SH-SY5Y (cell line): ENCODE measurements at regions not wholly inside any gene's neighbourhood (a gene's known extent, or its start where the extent isn't known, plus 50 kb on each side); places are given as distances from the start of the nearest gene placed in this dataset.

Experiments used
- GATA2 ChIP-seq: IDR thresholded peaks from 2 replicates; pipeline ENCODE4 v1.6.1; 2011; ENCODE audit warnings: mild to moderate bottlenecking, low read depth, low read length
- GATA3 ChIP-seq: IDR thresholded peaks from 2 replicates; pipeline ENCODE4 v1.6.1; 2011; ENCODE audit warnings: low read depth, mild to moderate bottlenecking, low read length, moderate library complexity

DNA sequence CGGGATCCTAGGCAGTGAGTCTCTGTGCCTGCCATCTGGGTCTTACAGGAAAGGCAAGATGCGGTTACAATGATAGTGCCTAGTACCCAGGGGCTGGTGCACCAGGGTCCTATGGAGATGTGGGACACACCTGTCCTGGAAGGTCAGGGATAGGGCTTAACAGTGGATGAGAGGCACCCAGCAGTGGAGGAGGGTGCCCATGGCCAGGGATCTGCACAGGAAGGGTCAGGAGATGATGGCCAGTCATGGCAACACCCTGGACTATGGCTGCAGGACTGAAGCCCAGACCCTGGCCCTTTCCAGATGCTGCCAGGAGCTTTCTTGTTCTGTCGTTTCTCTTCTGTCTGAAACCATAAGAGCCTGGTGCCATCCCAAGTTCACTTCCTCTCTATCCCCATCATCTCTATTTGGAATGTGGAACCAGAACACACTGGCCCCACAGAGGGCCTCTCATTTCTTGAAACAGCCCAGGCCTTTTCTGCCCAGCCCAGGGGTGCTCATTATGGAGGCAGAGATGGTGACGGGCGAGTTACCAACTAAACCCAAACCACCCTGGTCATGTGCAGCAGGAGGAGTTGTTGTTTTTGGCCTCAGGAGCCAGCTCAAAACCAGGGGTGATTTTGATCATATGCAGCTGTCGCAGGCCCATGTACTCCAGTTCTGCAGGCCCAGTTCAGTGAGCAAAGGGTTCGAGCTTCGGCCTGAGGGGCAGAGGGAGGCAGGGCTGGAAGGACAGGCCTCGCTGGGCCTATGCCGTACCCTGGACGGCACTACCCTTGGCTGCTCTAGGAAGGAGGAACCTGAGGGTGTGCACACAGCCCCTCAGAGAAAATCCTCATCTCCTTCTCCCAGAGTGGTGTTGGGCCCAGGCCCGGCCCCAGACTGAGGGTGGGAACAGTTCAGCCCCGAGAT is 52.6 kb upstream of the GDF10 start:
- TF ChIP-seq GATA3 (no peak), GATA2 (no peak)
